NCI-H345 (cell line): ENCODE measurements at regions not wholly inside any gene's neighbourhood (a gene's known extent, or its start where the extent isn't known, plus 50 kb on each side); places are given as distances from the start of the nearest gene placed in this dataset.

Source experiments
- DNase-seq: peaks from one replicate; lab custom pipeline; 2025; lab: John Stamatoyannopoulos, UW

GRCh38 chr18:45119876-45120275 is 439.2 kb downstream of the SETBP1 start:
- no peak for DNase-seq

GRCh38 chr18:45121146-45121545 is 440.5 kb downstream of the SETBP1 start:
- no peak for DNase-seq

- DNase-seq: no peak
Measured at GRCh38 chr18:45122506-45122905, 441.8 kb downstream of the SETBP1 start.

GRCh38 chr18:45127405-45127804 is 446.7 kb downstream of the SETBP1 start:
- DNase-seq: no peak

- DNase-seq: no peak
Measured at GRCh38 chr18:45133276-45133675, 452.6 kb downstream of the SETBP1 start.

- DNase-seq: no peak
Measured at GRCh38 chr18:45136381-45137086, 455.8 kb downstream of the SETBP1 start.

GRCh38 chr18:45137087-45137419 is 456.4 kb downstream of the SETBP1 start:
- DNase-seq: no peak

- DNase-seq: no peak
Measured at GRCh38 chr18:45139478-45139877, 458.8 kb downstream of the SETBP1 start.

GRCh38 chr18:45142868-45143267 is 462.2 kb downstream of the SETBP1 start:
- no peak for DNase-seq

GRCh38 chr18:45149712-45150111 is 465.6 kb upstream of the SLC14A2 start:
- no peak for DNase-seq

- no peak for DNase-seq
Measured at GRCh38 chr18:45151645-45152044, 463.6 kb upstream of the SLC14A2 start.

- DNase-seq: no peak
Measured at GRCh38 chr18:45155526-45155925, 459.8 kb upstream of the SLC14A2 start.

GRCh38 chr18:45156946-45157345 is 458.3 kb upstream of the SLC14A2 start:
- DNase-seq: no peak

GRCh38 chr18:45157576-45157975 is 457.7 kb upstream of the SLC14A2 start:
- DNase-seq: no peak

- no peak for DNase-seq
Measured at GRCh38 chr18:45161850-45162249, 453.4 kb upstream of the SLC14A2 start.

GRCh38 chr18:45163871-45164270 is 451.4 kb upstream of the SLC14A2 start:
- no peak for DNase-seq

- DNase-seq: no peak
Measured at GRCh38 chr18:45164551-45164950, 450.7 kb upstream of the SLC14A2 start.

GRCh38 chr18:45165176-45165713 is 450.0 kb upstream of the SLC14A2 start:
- no peak for DNase-seq

GRCh38 chr18:45165871-45166270 is 449.4 kb upstream of the SLC14A2 start:
- no peak for DNase-seq

GRCh38 chr18:45166341-45166835 is 448.9 kb upstream of the SLC14A2 start:
- DNase-seq: no peak

- DNase-seq: no peak
Measured at GRCh38 chr18:45166836-45167551, 448.3 kb upstream of the SLC14A2 start.

GRCh38 chr18:45167631-45168280 is 447.5 kb upstream of the SLC14A2 start:
- no peak for DNase-seq
